ENCODE measurements at regions not wholly inside any gene's neighbourhood (a gene's known extent, or its start where the extent isn't known, plus 50 kb on each side); places are given as distances from the start of the nearest gene placed in this dataset.

DNA sequence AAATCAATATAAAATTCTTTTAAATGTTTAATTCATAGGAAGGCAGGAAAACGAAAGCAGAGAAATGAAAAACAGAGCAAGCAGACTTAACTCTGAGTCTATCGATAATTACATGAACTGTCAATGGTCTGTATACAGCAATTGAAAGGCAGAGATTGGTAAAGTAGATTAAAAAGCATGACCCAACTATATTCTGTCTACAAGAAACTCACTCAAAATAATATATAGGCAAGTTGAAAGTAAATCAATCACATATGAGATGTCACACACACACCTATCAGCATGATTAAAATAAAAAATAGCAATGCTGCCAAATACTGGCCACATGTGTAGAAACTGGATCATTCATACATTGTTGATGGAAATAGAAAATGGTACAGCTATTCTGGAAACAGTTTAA, 136.4 kb upstream of the CYP1B1 start:
- TF ChIP-seq CTCF (conservative IDR thresholded peaks at IDR 0.05; ENCODE audit: low read depth, low read length) = no peak
- no peak for DNase-seq (ENCODE audit: low read depth)
- no peak overlapping the region for H3K4me3 ChIP-seq (ENCODE audit: low read depth, low read length)

DNA sequence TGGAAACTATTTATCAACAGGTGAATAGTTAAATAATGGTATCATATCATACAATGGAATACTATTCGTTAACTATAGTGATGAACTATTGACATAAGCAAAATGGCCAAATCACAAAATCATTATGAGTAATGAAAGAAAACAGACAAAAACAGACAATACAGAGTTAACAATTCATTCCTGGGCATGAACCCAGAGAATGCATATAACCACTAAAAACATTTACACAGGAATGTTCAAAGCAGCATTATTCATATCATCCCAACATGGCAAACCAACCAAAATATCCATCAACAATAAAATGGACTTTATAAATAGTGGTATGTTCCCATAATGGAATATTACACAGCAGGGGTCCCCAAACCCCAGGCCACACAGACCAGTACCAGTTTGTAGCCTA, 131.2 kb upstream of the CYP1B1 start:
- DNase-seq (ENCODE audit: low read depth) = no peak
- no peak for TF ChIP-seq CTCF (conservative IDR thresholded peaks at IDR 0.05; ENCODE audit: low read depth, low read length)
- no peak overlapping the region for H3K4me3 ChIP-seq (ENCODE audit: low read depth, low read length)

- no peak for DNase-seq (ENCODE audit: low read depth)
- H3K4me3 ChIP-seq (ENCODE audit: low read depth, low read length) = no peak overlapping the region
- TF ChIP-seq CTCF (conservative IDR thresholded peaks at IDR 0.05; ENCODE audit: low read depth, low read length) = no peak
Measured at GRCh38 chr2:38203446-38203810, 127.5 kb upstream of the CYP1B1 start.

GRCh38 chr2:38202713-38203445, 126.9 kb upstream of the CYP1B1 start:
- DNase-seq (ENCODE audit: low read depth) = no peak
- no peak for TF ChIP-seq CTCF (conservative IDR thresholded peaks at IDR 0.05; ENCODE audit: low read depth, low read length)
- no peak overlapping the region for H3K4me3 ChIP-seq (ENCODE audit: low read depth, low read length)

DNA sequence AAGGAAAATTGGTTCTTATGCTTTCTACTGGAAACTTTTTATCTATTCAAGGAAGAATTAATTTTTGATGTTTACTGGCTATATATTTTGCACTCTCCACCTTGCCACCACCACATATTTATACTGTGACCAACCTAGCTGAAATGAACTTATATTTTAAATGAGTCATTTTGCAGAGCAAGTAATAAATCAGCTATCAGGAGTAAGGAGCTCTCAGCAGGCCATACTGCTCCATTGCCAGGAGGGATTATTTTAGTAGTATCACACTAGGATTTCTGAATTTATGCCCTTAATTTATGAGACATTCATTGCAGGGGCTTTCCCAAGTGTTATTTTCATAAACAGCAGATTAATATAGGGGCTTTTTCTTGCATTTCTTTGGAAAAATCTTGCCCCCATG, 125.8 kb upstream of the CYP1B1 start:
- H3K4me3 ChIP-seq (ENCODE audit: low read depth, low read length) = no peak overlapping the region
- no peak for DNase-seq (ENCODE audit: low read depth)
- TF ChIP-seq CTCF (conservative IDR thresholded peaks at IDR 0.05; ENCODE audit: low read depth, low read length) = no peak

- no peak for TF ChIP-seq CTCF (conservative IDR thresholded peaks at IDR 0.05; ENCODE audit: low read depth, low read length)
- no peak overlapping the region for H3K4me3 ChIP-seq (ENCODE audit: low read depth, low read length)
- no peak for DNase-seq (ENCODE audit: low read depth)
Measured at GRCh38 chr2:38200598-38200997, 124.6 kb upstream of the CYP1B1 start.

DNA sequence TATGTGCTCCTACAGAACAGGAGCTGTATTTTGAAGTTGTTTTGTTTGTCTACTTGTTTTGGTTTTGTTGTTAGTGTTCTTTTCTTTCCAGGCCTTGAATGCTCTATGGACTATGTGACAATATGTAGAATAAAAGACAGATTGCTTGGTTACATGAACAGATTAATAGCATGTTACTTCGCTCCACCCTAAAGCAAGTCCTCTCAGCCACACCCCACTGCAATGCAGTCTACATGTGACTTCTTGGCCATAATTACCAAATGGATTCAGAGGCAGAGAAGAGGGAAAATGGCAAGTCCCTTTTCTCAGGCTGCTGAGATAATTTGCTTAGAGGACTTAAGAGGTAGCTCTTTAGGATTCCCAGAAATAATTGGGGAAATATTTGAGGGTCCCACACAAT, 123.2 kb upstream of the CYP1B1 start:
- no peak for TF ChIP-seq CTCF (conservative IDR thresholded peaks at IDR 0.05; ENCODE audit: low read depth, low read length)

More for the DNA sequence above, 123.2 kb upstream of the CYP1B1 start:
- no peak overlapping the region for H3K4me3 ChIP-seq (ENCODE audit: low read depth, low read length)
- no peak for DNase-seq (ENCODE audit: low read depth)
